ENCODE measurements at regions not wholly inside any gene's neighbourhood (a gene's known extent, or its start where the extent isn't known, plus 50 kb on each side); places are given as distances from the start of the nearest gene placed in this dataset.

GRCh38 chr9:31996331-31996730 is 388.1 kb upstream of the ACO1 start:
- SMC1A ChIA-PET (ENCODE audit: uncharacterized antibody, unreplicated experiment): interaction anchor here (0.6 kb wide), 1 partner anchor 904 kb away, joined by 3 read pairs; no protein-coding TSS in a partner anchor
- ATAC-seq: no peak
- BruUV-seq (replicated peaks): no TSS peak
- TF ChIP-seq NFYA (IDR thresholded peaks at IDR 0.05; ENCODE audit: borderline replicate concordance, low read depth, low read length) (no peak), SMC3 (IDR thresholded peaks at IDR 0.05; ENCODE audit: borderline replicate concordance, low read length) (no peak), NR2C2 (IDR thresholded peaks at IDR 0.05; ENCODE audit: borderline replicate concordance, control insufficient read depth, insufficient read length, low read depth) (no peak), RUNX3 (IDR thresholded peaks at IDR 0.05; ENCODE audit: low read length) (no peak), PRDM15 (CRISPR knock-in tag; IDR thresholded peaks at IDR 0.05) (no peak), GABPA (IDR thresholded peaks at IDR 0.05; ENCODE audit: low read depth) (no peak), EP300 (IDR thresholded peaks at IDR 0.05; ENCODE audit: borderline replicate concordance in 1 of 2, control insufficient read depth in 1 of 2, low read depth in 2 of 2, low read length in 2 of 2) (no peak), NRF1 (conservative IDR thresholded peaks at IDR 0.05; ENCODE audit: low read depth, low read length) (no peak), PML (IDR thresholded peaks at IDR 0.05; ENCODE audit: low read length) (no peak), KDM1A (IDR thresholded peaks at IDR 0.05; ENCODE audit: borderline replicate concordance) (no peak), E2F4 (IDR thresholded peaks at IDR 0.05; ENCODE audit: low read depth, low read length) (no peak), ZBTB33 (IDR thresholded peaks at IDR 0.05) (no peak), TAF1 (IDR thresholded peaks at IDR 0.05; ENCODE audit: borderline replicate concordance, low read depth, low read length) (no peak)
- Histone ChIP-seq H4K20me1 (ENCODE audit: control insufficient read depth, insufficient read depth) (no peaks in the 10 kb centered on the region), H3K36me3 (ENCODE audit: control insufficient read depth in 2 of 2, insufficient read depth in 2 of 2, low read length in 1 of 2) (no peaks in the 10 kb centered on the region), H2AFZ (ENCODE audit: control insufficient read depth, low read depth, low read length) (no peak overlapping the region), H3K27ac (ENCODE audit: control insufficient read depth, insufficient read depth) (no peak overlapping the region), H3K4me3 (no peak overlapping the region), H3K9ac (ENCODE audit: control insufficient read depth, insufficient read depth, low read length) (no peak overlapping the region), H3K4me1 (ENCODE audit: control insufficient read depth, insufficient read depth, low read length) (no peaks in the 10 kb centered on the region), H3K27me3 (replicated peaks in 1 of 2; ENCODE audit: control insufficient read depth in 2 of 2, insufficient read depth in 2 of 2, low read length in 1 of 2) (no peaks in the 10 kb centered on the region), H3K79me2 (ENCODE audit: control insufficient read depth, insufficient read depth, low read length) (no peaks in the 10 kb centered on the region), H3K4me2 (ENCODE audit: control insufficient read depth, insufficient read depth) (no peak overlapping the region), H3K9me3 (replicated peaks; ENCODE audit: control insufficient read depth, insufficient read depth, low read length) (no peaks in the 10 kb centered on the region)
- in situ Hi-C loops (cut with MboI) (no loop called here), intact Hi-C loops (cut with micrococcal nuclease; ENCODE audit: unreplicated experiment) (loop anchor here (10.0 kb wide), 1 partner anchor 258 kb away; no protein-coding TSS in a partner anchor)
- DNase-seq (ENCODE audit: low read depth, low spot score): no peak
- CTCF ChIA-PET: no interaction called here
- FAIRE-seq: no peak
- RAD21 ChIA-PET (ENCODE audit: unreplicated experiment): no interaction called here
- WGBS (ENCODE audit: insufficient coverage, insufficient replicate concordance, low lambda C conversion rate, missing lambda C conversion rate): no CpG with 5 or more reads among the region's 1 CpG
- POLR2A ChIA-PET: no interaction called here
